CD8-positive, alpha-beta memory T cell (primary cell): ENCODE measurements at regions not wholly inside any gene's neighbourhood (a gene's known extent, or its start where the extent isn't known, plus 50 kb on each side); places are given as distances from the start of the nearest gene placed in this dataset.
"Not testable (repeated sequence)": the region's sequence is repeated elsewhere in the genome, so short reads cannot be mapped to it uniquely, and the experiment has no call there.

Source experiments
- CTCF ChIA-PET: fragments of 350-600 bp; sonication (Branson Sonifier 250); formaldehyde crosslinking; loops from one replicate; lab custom pipeline; 2021; ENCODE audit warnings: antibody characterized with exemption; lab: Charles Lee
- POLR2A ChIA-PET: fragments of 350-600 bp; sonication (Branson Sonifier 250); formaldehyde crosslinking; loops from one replicate; lab custom pipeline; 2021; ENCODE audit warnings: antibody characterized with exemption; lab: Charles Lee
- DNase-seq, 5 donors: peaks; one replicate each; pipeline versions ENCODE4 v3.0.0 to v3.0.0-alpha.2; 2020 to 2022; ENCODE audit warnings: mixed read lengths in 1 of 5
- H3K27ac ChIP-seq: one replicate; pipeline ENCODE4 v1.7.0; 2013; ENCODE audit warnings: low read depth, mild to moderate bottlenecking, low read length, moderate library complexity
- H3K27me3 ChIP-seq: 2 replicates; pipeline ENCODE4 v1.7.0; 2013; ENCODE audit warnings: low read length, mild to moderate bottlenecking; ENCODE audit not compliant: insufficient read depth, poor library complexity, severe bottlenecking
- H3K36me3 ChIP-seq: 2 replicates; pipeline ENCODE4 v1.7.0; 2013; ENCODE audit warnings: mild to moderate bottlenecking, low read length, moderate library complexity; ENCODE audit not compliant: insufficient read depth
- H3K4me1 ChIP-seq: 2 replicates; pipeline ENCODE4 v1.7.0; 2013; ENCODE audit warnings: mild to moderate bottlenecking, low read length, moderate library complexity; ENCODE audit not compliant: insufficient read depth
- H3K4me3 ChIP-seq: 2 replicates; pipeline ENCODE4 v1.7.0; 2013; ENCODE audit warnings: mild to moderate bottlenecking, low read length
- H3K9me3 ChIP-seq: 2 replicates; pipeline ENCODE4 v1.7.0; 2013; ENCODE audit warnings: mild to moderate bottlenecking, low read length
- H3K27ac Mint-ChIP-seq, 8 donors: one replicate each; pipeline ENCODE4 v1.8.0; 2020 to 2021; ENCODE audit warnings: mixed read lengths in 8 of 8, mild to moderate bottlenecking in 6 of 8, inconsistent platforms in 3 of 8, moderate library complexity in 3 of 8
- H3K27me3 Mint-ChIP-seq, 2 donors: one replicate each; pipeline ENCODE4 v1.8.0; 2020 to 2021; ENCODE audit warnings: mixed read lengths in 2 of 2, mild to moderate bottlenecking in 1 of 2, moderate library complexity in 1 of 2
- H3K36me3 Mint-ChIP-seq, 3 donors: one replicate each; pipeline ENCODE4 v1.8.0; 2020 to 2021; ENCODE audit warnings: mixed read lengths in 3 of 3, inconsistent platforms in 1 of 3, mild to moderate bottlenecking in 1 of 3
- H3K4me1 Mint-ChIP-seq, 3 donors: one replicate each; pipeline ENCODE4 v1.8.0; 2020 to 2021; ENCODE audit warnings: mixed read lengths in 3 of 3, inconsistent platforms in 1 of 3, mild to moderate bottlenecking in 1 of 3
- H3K4me3 Mint-ChIP-seq, 7 donors: one replicate each; pipeline ENCODE4 v1.8.0; 2020 to 2021; ENCODE audit warnings: mixed read lengths in 7 of 7, mild to moderate bottlenecking in 6 of 7, moderate library complexity in 4 of 7, inconsistent platforms in 2 of 7
- H3K9me3 Mint-ChIP-seq, 5 donors: one replicate each; pipeline ENCODE4 v1.8.0; 2020 to 2022; ENCODE audit warnings: mixed read lengths in 5 of 5, mild to moderate bottlenecking in 3 of 5, moderate library complexity in 2 of 5, inconsistent platforms in 1 of 5

DNA sequence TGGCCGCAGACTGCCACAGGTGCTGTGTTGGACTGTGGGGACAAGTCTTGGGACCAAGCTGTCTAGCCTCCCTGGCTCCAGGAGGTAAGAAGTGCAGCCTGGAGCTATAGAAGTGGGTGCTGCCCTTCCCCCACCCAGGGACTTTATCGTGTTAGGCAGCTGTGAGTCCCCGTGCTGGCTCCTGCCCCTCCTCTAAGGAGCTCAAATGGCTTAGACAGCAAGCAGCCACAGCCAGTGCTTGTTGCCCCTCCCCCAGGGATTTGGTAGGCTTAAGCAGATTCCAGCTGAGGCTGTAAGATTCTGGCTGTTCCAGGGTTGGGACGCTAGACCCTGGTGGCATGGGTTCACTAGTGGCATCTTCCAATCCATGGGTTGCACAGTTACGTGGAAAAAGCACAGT, 979.4 kb upstream of the PCDH10 start:
- H3K4me1 Mint-ChIP-seq, result no peaks in the 10 kb centered on the region
- H3K27ac Mint-ChIP-seq, result no peak overlapping the region
- H3K4me3 Mint-ChIP-seq, result no peak overlapping the region
- POLR2A ChIA-PET, result no interaction called here
- no peak for DNase-seq
- Histone ChIP-seq H3K27ac (no peak overlapping the region), H3K36me3 (no peaks in the 10 kb centered on the region), H3K4me1 (no peaks in the 10 kb centered on the region), H3K9me3 (no peaks in the 10 kb centered on the region), H3K4me3 (no peak overlapping the region), H3K27me3 (no peaks in the 10 kb centered on the region)
- peaks cover 3 to 30% (median 18%) of the 10 kb centered on the region in 5 donors for H3K9me3 Mint-ChIP-seq
- CTCF ChIA-PET, result no interaction called here
- peaks cover 0 to 6% (median 0%) of the 10 kb centered on the region in 3 donors for H3K36me3 Mint-ChIP-seq
- peaks cover 0 to 1% of the 10 kb centered on the region in 2 donors for H3K27me3 Mint-ChIP-seq

DNA sequence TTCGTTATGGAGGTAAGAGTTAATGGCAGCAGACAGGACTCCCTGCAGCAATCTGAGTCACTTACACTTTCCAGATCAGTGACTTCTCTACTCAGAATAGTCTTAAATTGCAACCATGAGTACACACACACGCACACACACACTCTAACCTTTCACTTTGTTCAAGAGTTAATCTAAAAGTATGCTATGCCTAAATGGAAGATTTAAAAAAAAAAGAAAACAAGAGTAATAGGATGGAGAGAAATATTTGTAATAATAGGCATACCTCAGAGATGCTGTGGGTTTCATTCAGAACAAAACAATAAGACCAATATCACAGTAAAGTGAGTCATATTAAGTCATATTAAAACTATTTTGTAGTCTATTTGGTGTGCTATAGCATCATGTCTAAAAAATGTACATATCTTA, 969.1 kb upstream of the PCDH10 start:
- Mint-ChIP-seq H3K36me3 (no peaks in the 10 kb centered on the region), H3K27me3 (no peaks in the 10 kb centered on the region), H3K9me3 (peaks cover 0 to 17% (median 2%) of the 10 kb centered on the region in 5 donors), H3K4me3 (no peak overlapping the region), H3K4me1 (no peaks in the 10 kb centered on the region), H3K27ac (no peak overlapping the region)
- Histone ChIP-seq H3K4me1 (no peaks in the 10 kb centered on the region), H3K36me3 (no peaks in the 10 kb centered on the region), H3K4me3 (no peak overlapping the region), H3K27ac (no peak overlapping the region), H3K9me3 (no peaks in the 10 kb centered on the region), H3K27me3 (no peaks in the 10 kb centered on the region)
- DNase-seq, result no peak
- POLR2A ChIA-PET, result no interaction called here
- CTCF ChIA-PET, result no interaction called here

DNA sequence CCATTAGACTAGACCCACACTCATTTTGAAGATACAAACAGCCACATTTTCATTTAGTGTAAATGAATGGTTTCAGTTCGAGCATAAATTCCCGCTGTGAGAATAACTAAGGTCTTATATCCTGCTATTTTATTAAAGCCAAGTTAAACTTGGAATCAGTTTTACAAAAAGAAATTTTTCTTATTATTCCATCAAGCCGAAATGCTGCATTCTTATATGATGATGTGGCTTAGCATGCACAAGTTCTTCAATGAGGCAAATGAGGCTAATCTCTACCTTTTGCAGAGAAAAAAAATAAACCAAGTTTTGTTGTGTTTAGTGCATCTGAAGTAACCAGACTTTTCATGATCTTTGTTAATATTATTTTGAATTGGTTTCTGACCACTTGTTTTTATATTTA, 953.9 kb upstream of the PCDH10 start:
- peaks cover 4 to 13% (median 7%) of the 10 kb centered on the region in 5 donors for H3K9me3 Mint-ChIP-seq
- no peak overlapping the region for H3K4me3 Mint-ChIP-seq
- Histone ChIP-seq H3K27me3 (no peaks in the 10 kb centered on the region), H3K4me1 (no peaks in the 10 kb centered on the region), H3K27ac (no peak overlapping the region), H3K9me3 (no peaks in the 10 kb centered on the region), H3K4me3 (no peak overlapping the region), H3K36me3 (no peaks in the 10 kb centered on the region)
- ChIA-PET CTCF (no interaction called here), POLR2A (no interaction called here)
- DNase-seq, result no peak
- no peaks in the 10 kb centered on the region for H3K27me3 Mint-ChIP-seq
- no peaks in the 10 kb centered on the region for H3K36me3 Mint-ChIP-seq
- no peak overlapping the region for H3K27ac Mint-ChIP-seq
- H3K4me1 Mint-ChIP-seq, result no peaks in the 10 kb centered on the region

DNA sequence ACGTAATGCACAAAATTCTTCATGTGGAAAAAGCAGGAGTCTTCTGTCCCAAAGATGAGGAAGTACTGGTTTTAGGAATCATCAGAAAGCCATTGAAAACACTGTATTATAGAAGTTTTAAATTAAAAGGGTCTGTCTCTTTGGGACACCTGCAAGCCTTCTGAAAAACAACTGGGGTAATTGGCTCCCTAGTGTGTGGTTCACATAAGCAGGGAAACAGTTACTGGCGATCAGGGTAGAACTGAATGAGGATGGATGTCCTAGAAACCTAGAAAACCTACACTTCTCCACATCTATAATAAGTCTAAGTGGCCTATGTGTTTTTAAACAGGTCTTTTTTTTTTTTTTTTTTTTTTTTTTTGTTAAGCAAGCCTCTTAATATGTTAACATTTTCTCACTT, 945.5 kb upstream of the PCDH10 start:
- peaks cover 2 to 9% (median 6%) of the 10 kb centered on the region in 5 donors for H3K9me3 Mint-ChIP-seq
- CTCF ChIA-PET, result no interaction called here

DNA sequence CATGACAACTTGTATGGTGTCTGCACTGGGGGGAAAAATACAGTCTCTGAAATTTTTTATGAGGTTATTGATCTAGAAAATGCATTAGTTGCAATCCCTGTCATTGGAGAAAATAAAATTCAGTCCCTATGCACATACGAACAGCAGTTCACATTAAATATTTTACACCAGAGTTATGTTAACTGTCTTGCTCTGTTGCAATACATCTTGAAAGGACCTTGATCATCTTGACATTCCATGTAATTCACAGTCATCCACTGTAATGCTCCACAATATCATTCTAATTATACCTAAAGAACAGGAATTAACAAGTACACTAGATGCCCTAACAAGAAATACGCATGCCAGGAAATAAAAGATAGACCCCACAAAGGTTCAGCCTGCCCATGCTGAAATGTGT, 934.6 kb upstream of the PCDH10 start:
- Mint-ChIP-seq H3K9me3 (peaks cover 0 to 33% (median 6%) of the 10 kb centered on the region in 5 donors), H3K36me3 (no peaks in the 10 kb centered on the region), H3K4me3 (no peak overlapping the region), H3K27ac (no peak overlapping the region), H3K4me1 (no peaks in the 10 kb centered on the region), H3K27me3 (no peaks in the 10 kb centered on the region)
- Histone ChIP-seq H3K36me3 (no peaks in the 10 kb centered on the region), H3K27me3 (no peaks in the 10 kb centered on the region), H3K4me1 (no peaks in the 10 kb centered on the region), H3K4me3 (no peak overlapping the region), H3K27ac (no peak overlapping the region), H3K9me3 (no peaks in the 10 kb centered on the region)
- DNase-seq, result no peak
- ChIA-PET POLR2A (no interaction called here), CTCF (no interaction called here)

More for the DNA sequence above, 945.5 kb upstream of the PCDH10 start:
- no peak overlapping the region for H3K4me3 Mint-ChIP-seq
- no peaks in the 10 kb centered on the region for H3K9me3 ChIP-seq
- no peaks in the 10 kb centered on the region for H3K27me3 ChIP-seq
- H3K27ac ChIP-seq, result no peak overlapping the region
- POLR2A ChIA-PET, result no interaction called here
- no peaks in the 10 kb centered on the region for H3K36me3 Mint-ChIP-seq
- H3K27me3 Mint-ChIP-seq, result no peaks in the 10 kb centered on the region
- no peak overlapping the region for H3K27ac Mint-ChIP-seq
- no peak overlapping the region for H3K4me3 ChIP-seq
- DNase-seq, result no peak
- no peaks in the 10 kb centered on the region for H3K36me3 ChIP-seq
- no peaks in the 10 kb centered on the region for H3K4me1 ChIP-seq
- H3K4me1 Mint-ChIP-seq, result no peaks in the 10 kb centered on the region

DNA sequence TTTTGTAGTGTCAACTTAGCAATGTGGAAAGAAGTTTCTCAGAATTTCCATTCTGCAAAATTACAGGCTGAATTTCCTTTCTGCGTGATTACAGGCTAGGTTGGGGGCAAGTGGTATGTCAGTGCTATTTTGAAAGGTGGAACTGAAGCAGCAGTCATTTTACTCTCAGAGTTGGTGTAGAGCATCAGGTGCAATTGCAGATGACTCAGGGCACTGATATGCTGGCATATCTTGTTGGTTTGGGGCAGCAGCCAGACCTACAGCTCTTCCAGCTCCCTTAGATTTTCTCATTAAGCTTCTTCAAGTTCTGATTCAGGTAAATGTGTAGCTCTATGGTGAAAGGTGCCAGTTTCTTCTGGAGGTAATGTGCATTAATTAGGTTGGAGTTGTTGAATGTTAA, 930.7 kb upstream of the PCDH10 start:
- H3K4me1 Mint-ChIP-seq, result no peaks in the 10 kb centered on the region
- no peak for DNase-seq
- Histone ChIP-seq H3K4me1 (no peaks in the 10 kb centered on the region), H3K27ac (no peak overlapping the region), H3K9me3 (no peaks in the 10 kb centered on the region), H3K27me3 (no peaks in the 10 kb centered on the region), H3K4me3 (no peak overlapping the region), H3K36me3 (no peaks in the 10 kb centered on the region)
- ChIA-PET CTCF (no interaction called here), POLR2A (no interaction called here)
- H3K9me3 Mint-ChIP-seq, result peaks cover 3 to 35% (median 6%) of the 10 kb centered on the region in 5 donors
- H3K36me3 Mint-ChIP-seq, result peaks cover 0 to 1% (median 0%) of the 10 kb centered on the region in 3 donors
- no peak overlapping the region for H3K27ac Mint-ChIP-seq
- H3K27me3 Mint-ChIP-seq, result no peaks in the 10 kb centered on the region
- H3K4me3 Mint-ChIP-seq, result no peak overlapping the region

DNA sequence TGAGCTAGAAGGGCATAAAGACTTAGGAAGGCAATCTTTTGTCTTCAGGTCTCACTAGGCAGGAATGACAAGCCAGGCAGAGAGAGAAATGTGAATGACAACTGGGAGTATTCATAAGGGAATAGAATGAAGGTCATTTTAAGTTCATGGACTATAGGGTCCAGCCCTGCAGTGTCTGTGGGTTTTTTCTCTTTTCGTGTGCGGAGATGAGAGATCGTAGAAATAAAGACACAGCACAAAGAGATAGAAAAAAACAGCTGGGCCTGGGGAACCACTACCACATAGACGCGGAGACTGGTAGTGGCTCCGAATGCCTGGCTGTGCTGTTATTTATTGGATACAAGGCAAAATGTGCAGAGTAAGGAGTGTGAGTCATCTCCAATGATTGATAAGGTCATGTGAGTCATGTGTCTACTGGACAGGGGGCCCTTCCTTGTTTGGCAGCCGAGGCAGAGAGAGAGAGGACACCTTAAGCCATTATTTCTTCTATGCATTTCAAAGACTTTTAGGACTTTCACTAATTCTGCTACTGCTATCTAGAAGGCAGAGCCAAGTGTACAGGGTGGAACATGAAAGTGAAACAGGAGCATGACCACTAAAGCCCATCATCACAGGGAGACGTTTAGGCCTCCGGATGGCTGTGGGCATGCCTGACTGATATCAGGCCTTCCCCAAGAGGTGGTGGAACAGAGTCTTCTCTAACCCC, 921.8 kb upstream of the PCDH10 start:
- no peaks in the 10 kb centered on the region for H3K27me3 Mint-ChIP-seq
- CTCF ChIA-PET, result no interaction called here
- peaks cover 9 to 29% (median 16%) of the 10 kb centered on the region in 5 donors for H3K9me3 Mint-ChIP-seq
- Histone ChIP-seq H3K27ac (no peak overlapping the region), H3K27me3 (no peaks in the 10 kb centered on the region), H3K4me1 (no peaks in the 10 kb centered on the region), H3K36me3 (no peaks in the 10 kb centered on the region), H3K4me3 (no peak overlapping the region), H3K9me3 (no peaks in the 10 kb centered on the region)
- no peak overlapping the region for H3K27ac Mint-ChIP-seq
- POLR2A ChIA-PET, result no interaction called here
- H3K4me1 Mint-ChIP-seq, result no peaks in the 10 kb centered on the region
- H3K4me3 Mint-ChIP-seq, result no peak overlapping the region
- peaks cover 0 to 1% (median 0%) of the 10 kb centered on the region in 3 donors for H3K36me3 Mint-ChIP-seq
- DNase-seq, result no peak

DNA sequence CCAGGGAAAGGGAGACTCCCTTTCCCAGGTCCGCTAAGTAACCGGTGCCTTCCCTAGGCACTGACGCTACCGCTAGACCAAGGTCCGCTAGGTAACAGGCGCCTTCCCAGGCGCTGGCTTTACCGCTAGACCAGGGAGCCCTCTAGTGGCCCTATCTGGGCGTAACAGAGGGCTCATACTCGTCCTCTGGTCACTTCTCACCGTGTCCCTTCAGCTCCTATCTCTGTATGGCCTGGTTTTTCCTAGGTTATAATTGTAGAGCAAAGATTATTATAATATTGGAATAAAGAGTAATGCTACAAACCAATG, 921.3 kb upstream of the PCDH10 start:
- POLR2A ChIA-PET, H3K27me3 Mint-ChIP-seq: not testable (repeated sequence)

More for the DNA sequence above, 921.3 kb upstream of the PCDH10 start:
- H3K4me1 Mint-ChIP-seq, H3K36me3 Mint-ChIP-seq, H3K27ac Mint-ChIP-seq, DNase-seq, H3K4me3 Mint-ChIP-seq, CTCF ChIA-PET, H3K27ac ChIP-seq, H3K4me1 ChIP-seq, H3K36me3 ChIP-seq, H3K9me3 ChIP-seq, H3K4me3 ChIP-seq, H3K27me3 ChIP-seq: not testable (repeated sequence)
- H3K9me3 Mint-ChIP-seq, result peaks cover 9 to 33% (median 20%) of the 10 kb centered on the region in 5 donors
